Left renal cortex interstitium (tissue), 4 donors: ENCODE measurements at regions not wholly inside any gene's neighbourhood (a gene's known extent, or its start where the extent isn't known, plus 50 kb on each side); places are given as distances from the start of the nearest gene placed in this dataset.
"Not testable (repeated sequence)": the region's sequence is repeated elsewhere in the genome, so short reads cannot be mapped to it uniquely, and the experiment has no call there.

Experiments
- DNase-seq, 4 donors: peaks; one replicate each; pipeline ENCODE4 v3.0.0-alpha.2; 2013; ENCODE audit warnings: low read depth in 4 of 4, low spot score in 2 of 4, missing footprints in 1 of 4

- DNase-seq, result no peak
These were observed 254.9 kb upstream of the ARRDC3 start for GRCh38 chr5:91638010-91638409.

- DNase-seq, result no peak
These were observed 253.0 kb upstream of the ARRDC3 start for GRCh38 chr5:91635950-91636734.

- no peak for DNase-seq
These were observed 249.8 kb upstream of the ARRDC3 start for GRCh38 chr5:91632871-91633270.

GRCh38 chr5:91611746-91612145 is 228.6 kb upstream of the ARRDC3 start:
- no peak for DNase-seq

- no peak for DNase-seq
These were observed 224.6 kb upstream of the ARRDC3 start for GRCh38 chr5:91607675-91608074.

GRCh38 chr5:91599863-91600262 is 216.7 kb upstream of the ARRDC3 start:
- DNase-seq, result no peak

- no peak for DNase-seq
These were observed 215.1 kb upstream of the ARRDC3 start for GRCh38 chr5:91598216-91598615.

- DNase-seq, result no peak
These were observed 212.3 kb upstream of the ARRDC3 start for GRCh38 chr5:91595424-91595823.

- no peak for DNase-seq
These were observed 208.0 kb upstream of the ARRDC3 start for GRCh38 chr5:91591076-91591475.

GRCh38 chr5:91586232-91586631 is 203.1 kb upstream of the ARRDC3 start:
- no peak for DNase-seq

- DNase-seq, result no peak
These were observed 201.2 kb upstream of the ARRDC3 start for GRCh38 chr5:91584352-91584751.

- not testable (repeated sequence) for DNase-seq
These were observed 182.9 kb upstream of the ARRDC3 start for GRCh38 chr5:91566012-91566411.

GRCh38 chr5:91562922-91563321 is 179.8 kb upstream of the ARRDC3 start:
- DNase-seq, result no peak

GRCh38 chr5:91541696-91542095 is 158.6 kb upstream of the ARRDC3 start:
- DNase-seq, result no peak

- no peak for DNase-seq
These were observed 155.1 kb upstream of the ARRDC3 start for GRCh38 chr5:91538179-91538578.

- DNase-seq, result no peak
These were observed 152.4 kb upstream of the ARRDC3 start for GRCh38 chr5:91535499-91535898.

GRCh38 chr5:91534332-91534731 is 151.2 kb upstream of the ARRDC3 start:
- DNase-seq, result no peak

- DNase-seq, result no peak
These were observed 149.7 kb upstream of the ARRDC3 start for GRCh38 chr5:91532779-91533178.

GRCh38 chr5:91532281-91532680 is 149.2 kb upstream of the ARRDC3 start:
- DNase-seq, result no peak

- DNase-seq, result no peak
These were observed 145.7 kb upstream of the ARRDC3 start for GRCh38 chr5:91528831-91529230.

GRCh38 chr5:91521785-91522184 is 138.7 kb upstream of the ARRDC3 start:
- no peak for DNase-seq

- no peak for DNase-seq
These were observed 138.2 kb upstream of the ARRDC3 start for GRCh38 chr5:91521334-91521733.

- DNase-seq, result no peak
These were observed 131.3 kb upstream of the ARRDC3 start for GRCh38 chr5:91514400-91514799.
